ES-I3 (cell line): ENCODE measurements at regions not wholly inside any gene's neighbourhood (a gene's known extent, or its start where the extent isn't known, plus 50 kb on each side); places are given as distances from the start of the nearest gene placed in this dataset.
"Not testable (repeated sequence)": the region's sequence is repeated elsewhere in the genome, so short reads cannot be mapped to it uniquely, and the experiment has no call there.

ENCODE experiments used
- H3K36me3 ChIP-seq: 2 replicates; pipeline ENCODE4 v1.6.1; 2013; ENCODE audit warnings: mild to moderate bottlenecking, low read length, control low read depth, moderate library complexity; ENCODE audit not compliant: insufficient read depth
- H3K4me1 ChIP-seq: 2 replicates; pipeline ENCODE4 v1.6.1; 2013; ENCODE audit warnings: mild to moderate bottlenecking, control low read depth, low read length; ENCODE audit not compliant: insufficient read depth
- H3K9ac ChIP-seq: 2 replicates; pipeline ENCODE4 v1.6.1; 2013; ENCODE audit warnings: low read depth, mild to moderate bottlenecking, low read length, moderate library complexity
- H3K9me3 ChIP-seq: 2 replicates; pipeline ENCODE4 v1.6.1; 2013; ENCODE audit warnings: mild to moderate bottlenecking, low read length, moderate library complexity; ENCODE audit not compliant: control insufficient read depth, insufficient read depth

GRCh38 chr4:112061207-112061817 lies 83.9 kb upstream of the FAM241A start:
- Histone ChIP-seq H3K9me3 (no peaks in the 10 kb centered on the region), H3K4me1 (peaks cover 11% of the 10 kb centered on the region), H3K9ac (no peak overlapping the region), H3K36me3 (no peaks in the 10 kb centered on the region)

- H3K9ac ChIP-seq = no peak overlapping the region
- H3K36me3 ChIP-seq = no peaks in the 10 kb centered on the region
- H3K4me1 ChIP-seq = peaks cover 11% of the 10 kb centered on the region
- no peaks in the 10 kb centered on the region for H3K9me3 ChIP-seq
Observed at GRCh38 chr4:112063260-112063659, 82.0 kb upstream of the FAM241A start.

- no peak overlapping the region for H3K9ac ChIP-seq
- H3K4me1 ChIP-seq = no peaks in the 10 kb centered on the region
Observed at GRCh38 chr4:112069110-112069509, 76.1 kb upstream of the FAM241A start.

GRCh38 chr4:112073181-112073580 lies 72.1 kb upstream of the FAM241A start:
- Histone ChIP-seq H3K36me3 (no peaks in the 10 kb centered on the region; the same call in 1 of the 2 replicates), H3K9ac (no peak overlapping the region), H3K4me1 (no peaks in the 10 kb centered on the region), H3K9me3 (peaks cover 3% of the 10 kb centered on the region)

More at GRCh38 chr4:112069110-112069509, 76.1 kb upstream of the FAM241A start:
- Histone ChIP-seq H3K36me3 (no peaks in the 10 kb centered on the region; the same call in 1 of the 2 replicates), H3K9me3 (peaks cover 3% of the 10 kb centered on the region)

GRCh38 chr4:112075129-112075753 lies 70.0 kb upstream of the FAM241A start:
- Histone ChIP-seq H3K9ac (no peak overlapping the region), H3K9me3 (peaks cover 3% of the 10 kb centered on the region), H3K4me1 (no peaks in the 10 kb centered on the region), H3K36me3 (no peaks in the 10 kb centered on the region; the same call in 1 of the 2 replicates)

- H3K9ac ChIP-seq = no peak overlapping the region
- no peaks in the 10 kb centered on the region; the same call in 1 of the 2 replicates for H3K36me3 ChIP-seq
- H3K4me1 ChIP-seq = no peaks in the 10 kb centered on the region
- H3K9me3 ChIP-seq = peaks cover 3% of the 10 kb centered on the region
Observed at GRCh38 chr4:112075906-112076305, 69.3 kb upstream of the FAM241A start.

- Histone ChIP-seq H3K4me1 (no peaks in the 10 kb centered on the region), H3K9me3 (peaks cover 3% of the 10 kb centered on the region), H3K36me3 (no peaks in the 10 kb centered on the region; the same call in 1 of the 2 replicates), H3K9ac (no peak overlapping the region)
Observed at GRCh38 chr4:112076919-112077608, 68.2 kb upstream of the FAM241A start.

GRCh38 chr4:112077743-112078142 lies 67.5 kb upstream of the FAM241A start:
- H3K4me1 ChIP-seq = no peaks in the 10 kb centered on the region
- no peaks in the 10 kb centered on the region; the same call in 1 of the 2 replicates for H3K36me3 ChIP-seq
- no peak overlapping the region for H3K9ac ChIP-seq
- peaks cover 3% of the 10 kb centered on the region for H3K9me3 ChIP-seq

GRCh38 chr4:112082954-112083586 lies 62.2 kb upstream of the FAM241A start:
- peaks cover 8% of the 10 kb centered on the region; the same call in 1 of the 2 replicates for H3K4me1 ChIP-seq
- H3K9me3 ChIP-seq = no peaks in the 10 kb centered on the region
- no peaks in the 10 kb centered on the region for H3K36me3 ChIP-seq
- no peak overlapping the region for H3K9ac ChIP-seq

- Histone ChIP-seq H3K36me3 (no peaks in the 10 kb centered on the region), H3K9ac (no peak overlapping the region), H3K9me3 (no peaks in the 10 kb centered on the region), H3K4me1 (peaks cover 8% of the 10 kb centered on the region; the same call in 1 of the 2 replicates)
Observed at GRCh38 chr4:112083587-112084347, 61.5 kb upstream of the FAM241A start.

- H3K36me3 ChIP-seq = no peaks in the 10 kb centered on the region
- peaks cover 8% of the 10 kb centered on the region; the same call in 1 of the 2 replicates for H3K4me1 ChIP-seq
- no peaks in the 10 kb centered on the region for H3K9me3 ChIP-seq
- H3K9ac ChIP-seq = no peak overlapping the region
Observed at GRCh38 chr4:112085156-112086035, 59.9 kb upstream of the FAM241A start.

GRCh38 chr4:112086036-112086434 lies 59.2 kb upstream of the FAM241A start:
- no peaks in the 10 kb centered on the region for H3K9me3 ChIP-seq
- peak overlapping the region; percentile 24 for H3K9ac ChIP-seq
- H3K4me1 ChIP-seq = peaks cover 8% of the 10 kb centered on the region; the same call in 1 of the 2 replicates
- no peaks in the 10 kb centered on the region for H3K36me3 ChIP-seq

GRCh38 chr4:112086661-112087060 lies 58.6 kb upstream of the FAM241A start:
- not testable (repeated sequence) for H3K36me3 ChIP-seq, H3K9ac ChIP-seq, H3K9me3 ChIP-seq, H3K4me1 ChIP-seq
